ENCODE measurements at regions not wholly inside any gene's neighbourhood (a gene's known extent, or its start where the extent isn't known, plus 50 kb on each side); places are given as distances from the start of the nearest gene placed in this dataset.
A peak's percentile ranks its signal among the peaks of the same experiment; 100 is the strongest.

- H3K36me3 Mint-ChIP-seq = peaks cover 30% of the 10 kb centered on the region
- POLR2A ChIA-PET = interaction anchor here (1.0 to 7.1 kb wide), 4 partner anchors 14 to 192 kb away, joined by 3 to 103 read pairs (median 4); partner anchors contain the start of gene KLF6
- ATAC-seq (ENCODE audit: low read depth) = no peak
- no peak overlapping the region for H3K27ac Mint-ChIP-seq
- H3K4me1 Mint-ChIP-seq = peaks cover 45% of the 10 kb centered on the region
- DNase-seq = no peak
- H3K9me3 Mint-ChIP-seq = peaks cover 7% of the 10 kb centered on the region
- no peaks in the 10 kb centered on the region for H3K27me3 Mint-ChIP-seq
- H3K4me3 Mint-ChIP-seq = no peak overlapping the region
Measured at GRCh38 chr10:3976171-3976570, 191.2 kb upstream of the KLF6 start.

GRCh38 chr10:3975016-3975415 lies 190.0 kb upstream of the KLF6 start:
- Mint-ChIP-seq H3K4me3 (no peak overlapping the region), H3K9me3 (peaks cover 7% of the 10 kb centered on the region), H3K27ac (peak overlapping the region; percentile 47), H3K36me3 (peaks cover 39% of the 10 kb centered on the region), H3K27me3 (no peaks in the 10 kb centered on the region), H3K4me1 (peaks cover 49% of the 10 kb centered on the region)
- ATAC-seq (ENCODE audit: low read depth) = no peak
- no peak for DNase-seq
- POLR2A ChIA-PET = interaction anchor here (1.3 to 7.1 kb wide), 5 partner anchors 13 to 196 kb away, joined by 4 to 114 read pairs (median 7); partner anchors contain the start of gene KLF6

- peak; percentile 89 for ATAC-seq (ENCODE audit: low read depth)
- H3K27ac Mint-ChIP-seq = peak overlapping the region; percentile 96
- POLR2A ChIA-PET = interaction anchor here (0.9 to 7.1 kb wide), 13 partner anchors 11 to 197 kb away, joined by 3 to 114 read pairs (median 7); partner anchors contain the start of gene KLF6
- peaks cover 6% of the 10 kb centered on the region for H3K9me3 Mint-ChIP-seq
- peaks cover 51% of the 10 kb centered on the region for H3K4me1 Mint-ChIP-seq
- peak overlapping the region; percentile 82 for H3K4me3 Mint-ChIP-seq
- DNase-seq = no peak
- no peaks in the 10 kb centered on the region for H3K27me3 Mint-ChIP-seq
- peaks cover 37% of the 10 kb centered on the region for H3K36me3 Mint-ChIP-seq
Measured at GRCh38 chr10:3972460-3973301, 187.7 kb upstream of the KLF6 start.

GRCh38 chr10:3971713-3972112 lies 186.7 kb upstream of the KLF6 start:
- peak; percentile 43 for ATAC-seq (ENCODE audit: low read depth)
- H3K27me3 Mint-ChIP-seq = no peaks in the 10 kb centered on the region

GRCh38 chr10:3969876-3970666 lies 185.1 kb upstream of the KLF6 start:
- Mint-ChIP-seq H3K4me3 (peak overlapping the region; percentile 57), H3K36me3 (peaks cover 57% of the 10 kb centered on the region), H3K27ac (peak overlapping the region; percentile 96), H3K4me1 (peaks cover 61% of the 10 kb centered on the region), H3K27me3 (no peaks in the 10 kb centered on the region), H3K9me3 (peaks cover 13% of the 10 kb centered on the region)
- no peak for DNase-seq
- ATAC-seq (ENCODE audit: low read depth) = no peak
- POLR2A ChIA-PET = interaction anchor here (0.6 to 7.1 kb wide), 9 partner anchors 8 to 212 kb away, joined by 3 to 114 read pairs (median 16); partner anchors contain the start of gene KLF6

More at GRCh38 chr10:3971713-3972112, 186.7 kb upstream of the KLF6 start:
- Mint-ChIP-seq H3K9me3 (peaks cover 10% of the 10 kb centered on the region), H3K36me3 (peaks cover 44% of the 10 kb centered on the region), H3K27ac (peak overlapping the region; percentile 96), H3K4me3 (peak overlapping the region; percentile 82), H3K4me1 (peaks cover 56% of the 10 kb centered on the region)
- DNase-seq = no peak
- POLR2A ChIA-PET = interaction anchor here (0.9 to 7.1 kb wide), 10 partner anchors 10 to 196 kb away, joined by 3 to 114 read pairs (median 13); partner anchors contain the start of gene KLF6

GRCh38 chr10:3968727-3969126 lies 183.7 kb upstream of the KLF6 start:
- Mint-ChIP-seq H3K27ac (no peak overlapping the region), H3K9me3 (peaks cover 9% of the 10 kb centered on the region), H3K36me3 (peaks cover 60% of the 10 kb centered on the region), H3K27me3 (no peaks in the 10 kb centered on the region), H3K4me3 (no peak overlapping the region), H3K4me1 (peaks cover 62% of the 10 kb centered on the region)
- POLR2A ChIA-PET = interaction anchor here (0.7 to 6.9 kb wide), 3 partner anchors 7 to 184 kb away, joined by 3 to 114 read pairs (median 33); partner anchors contain the start of gene KLF6
- ATAC-seq (ENCODE audit: low read depth) = no peak
- DNase-seq = no peak

- peak overlapping the region; percentile 84 for H3K27ac Mint-ChIP-seq
- H3K4me3 Mint-ChIP-seq = peak overlapping the region; percentile 84
- H3K27me3 Mint-ChIP-seq = no peaks in the 10 kb centered on the region
Measured at GRCh38 chr10:3964516-3964915, 179.5 kb upstream of the KLF6 start.

GRCh38 chr10:3963191-3963673 lies 178.2 kb upstream of the KLF6 start:
- H3K27me3 Mint-ChIP-seq = no peaks in the 10 kb centered on the region
- peak overlapping the region; percentile 84 for H3K4me3 Mint-ChIP-seq
- no peak for ATAC-seq (ENCODE audit: low read depth)
- H3K36me3 Mint-ChIP-seq = peaks cover 49% of the 10 kb centered on the region
- H3K27ac Mint-ChIP-seq = peak overlapping the region; percentile 84
- peaks cover 9% of the 10 kb centered on the region for H3K9me3 Mint-ChIP-seq
- POLR2A ChIA-PET = interaction anchor here (0.6 to 8.8 kb wide), 11 partner anchors 9 to 188 kb away, joined by 3 to 242 read pairs (median 14); partner anchors contain the start of gene KLF6
- DNase-seq = no peak
- peaks cover 64% of the 10 kb centered on the region for H3K4me1 Mint-ChIP-seq

More at GRCh38 chr10:3964516-3964915, 179.5 kb upstream of the KLF6 start:
- POLR2A ChIA-PET = interaction anchor here (4.7 to 8.8 kb wide), 3 partner anchors 8 to 181 kb away, joined by 114 to 242 read pairs (median 164); partner anchors contain the start of gene KLF6
- Mint-ChIP-seq H3K4me1 (peaks cover 62% of the 10 kb centered on the region), H3K36me3 (peaks cover 52% of the 10 kb centered on the region), H3K9me3 (peaks cover 9% of the 10 kb centered on the region)
- ATAC-seq (ENCODE audit: low read depth) (no peak), DNase-seq (no peak)

- Mint-ChIP-seq H3K4me3 (peak overlapping the region; percentile 85), H3K9me3 (peaks cover 1% of the 10 kb centered on the region), H3K27me3 (no peaks in the 10 kb centered on the region), H3K36me3 (peaks cover 36% of the 10 kb centered on the region), H3K27ac (peak overlapping the region; percentile 93), H3K4me1 (peaks cover 57% of the 10 kb centered on the region)
- DNase-seq = peak; percentile 67
- peak; percentile 97 for ATAC-seq (ENCODE audit: low read depth)
- POLR2A ChIA-PET = interaction anchor here (0.6 to 8.8 kb wide), 25 partner anchors 11 to 1332 kb away, joined by 3 to 242 read pairs (median 5); partner anchors contain the start of gene KLF6
Measured at GRCh38 chr10:3961082-3961481, 176.1 kb upstream of the KLF6 start.

GRCh38 chr10:3960496-3960895 lies 175.5 kb upstream of the KLF6 start:
- POLR2A ChIA-PET = interaction anchor here (0.8 to 8.8 kb wide), 22 partner anchors 12 to 183 kb away, joined by 3 to 242 read pairs (median 5); partner anchors contain the start of gene KLF6
- Mint-ChIP-seq H3K4me3 (peak overlapping the region; percentile 85), H3K36me3 (peaks cover 31% of the 10 kb centered on the region), H3K27me3 (no peaks in the 10 kb centered on the region), H3K4me1 (peaks cover 61% of the 10 kb centered on the region), H3K9me3 (no peaks in the 10 kb centered on the region), H3K27ac (peak overlapping the region; percentile 93)
- DNase-seq (no peak), ATAC-seq (ENCODE audit: low read depth) (peak; percentile 1)

GRCh38 chr10:3959370-3960325 lies 174.6 kb upstream of the KLF6 start:
- DNase-seq (no peak), ATAC-seq (ENCODE audit: low read depth) (no peak)
- POLR2A ChIA-PET = interaction anchor here (1.1 to 8.8 kb wide), 15 partner anchors 11 to 183 kb away, joined by 3 to 242 read pairs (median 9); partner anchors contain the start of gene KLF6
- Mint-ChIP-seq H3K36me3 (peaks cover 23% of the 10 kb centered on the region), H3K27me3 (no peaks in the 10 kb centered on the region), H3K9me3 (no peaks in the 10 kb centered on the region), H3K4me3 (peak overlapping the region; percentile 49), H3K27ac (peak overlapping the region; percentile 93), H3K4me1 (peaks cover 61% of the 10 kb centered on the region)
